NB4 (cell line): ENCODE measurements at regions not wholly inside any gene's neighbourhood (a gene's known extent, or its start where the extent isn't known, plus 50 kb on each side); places are given as distances from the start of the nearest gene placed in this dataset.

Source experiments
- CTCF ChIP-seq: IDR thresholded peaks from one replicate; pipeline ENCODE4 v1.5.1; 2012; ENCODE audit warnings: low read depth, low read length
- MAX ChIP-seq: IDR thresholded peaks from 2 replicates; pipeline ENCODE4 v1.6.1; 2011; ENCODE audit warnings: low read depth, low read length
- MYC ChIP-seq: IDR thresholded peaks from 2 replicates; pipeline ENCODE4 v1.6.1; 2011; ENCODE audit warnings: low read depth, low read length
- POLR2A ChIP-seq: IDR thresholded peaks from 2 replicates; pipeline ENCODE4 v1.6.1; 2011; ENCODE audit warnings: mild to moderate bottlenecking; ENCODE audit not compliant: insufficient read length; ENCODE audit errors: extremely low read depth

- TF ChIP-seq POLR2A, result no peak
- TF ChIP-seq CTCF, result no peak
- no peak for TF ChIP-seq MYC
- no peak for TF ChIP-seq MAX
These were observed 90.0 kb upstream of the MYL10 start for GRCh38 chr7:101719123-101719470.
